ENCODE measurements at regions not wholly inside any gene's neighbourhood (a gene's known extent, or its start where the extent isn't known, plus 50 kb on each side); places are given as distances from the start of the nearest gene placed in this dataset.

- no peak for TF ChIP-seq EZH2 (IDR thresholded peaks at IDR 0.05; ENCODE audit: borderline replicate concordance, low read length)
- TF ChIP-seq, protein P1, sequence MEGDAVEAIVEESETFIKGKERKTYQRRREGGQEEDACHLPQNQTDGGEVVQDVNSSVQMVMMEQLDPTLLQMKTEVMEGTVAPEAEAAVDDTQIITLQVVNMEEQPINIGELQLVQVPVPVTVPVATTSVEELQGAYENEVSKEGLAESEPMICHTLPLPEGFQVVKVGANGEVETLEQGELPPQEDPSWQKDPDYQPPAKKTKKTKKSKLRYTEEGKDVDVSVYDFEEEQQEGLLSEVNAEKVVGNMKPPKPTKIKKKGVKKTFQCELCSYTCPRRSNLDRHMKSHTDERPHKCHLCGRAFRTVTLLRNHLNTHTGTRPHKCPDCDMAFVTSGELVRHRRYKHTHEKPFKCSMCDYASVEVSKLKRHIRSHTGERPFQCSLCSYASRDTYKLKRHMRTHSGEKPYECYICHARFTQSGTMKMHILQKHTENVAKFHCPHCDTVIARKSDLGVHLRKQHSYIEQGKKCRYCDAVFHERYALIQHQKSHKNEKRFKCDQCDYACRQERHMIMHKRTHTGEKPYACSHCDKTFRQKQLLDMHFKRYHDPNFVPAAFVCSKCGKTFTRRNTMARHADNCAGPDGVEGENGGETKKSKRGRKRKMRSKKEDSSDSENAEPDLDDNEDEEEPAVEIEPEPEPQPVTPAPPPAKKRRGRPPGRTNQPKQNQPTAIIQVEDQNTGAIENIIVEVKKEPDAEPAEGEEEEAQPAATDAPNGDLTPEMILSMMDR (IDR thresholded peaks at IDR 0.05; ENCODE audit: low read length), result no peak
- Histone ChIP-seq H4K20me1 (ENCODE audit: insufficient read depth, low read length) (no peaks in the 10 kb centered on the region), H3K9me3 (ENCODE audit: low read length) (no peaks in the 10 kb centered on the region), H3K4me1 (ENCODE audit: insufficient read depth, low read length, severe bottlenecking) (peaks cover 18% of the 10 kb centered on the region), H3K4me3 (ENCODE audit: low read depth, low read length, poor library complexity, severe bottlenecking) (no peak overlapping the region), H3K9ac (ENCODE audit: low read length) (no peak overlapping the region), H3K9me2 (ENCODE audit: low read depth, low read length) (no peaks in the 10 kb centered on the region), H3K36me3 (ENCODE audit: insufficient read depth, low read length) (no peaks in the 10 kb centered on the region), H3F3A (ENCODE audit: insufficient read depth, low read length) (no peaks in the 10 kb centered on the region), H3K4me2 (ENCODE audit: low read length) (no peak overlapping the region), H3K27ac (ENCODE audit: low read depth, low read length, poor library complexity, severe bottlenecking) (no peak overlapping the region), H3K79me2 (ENCODE audit: insufficient read depth, low read length) (no peaks in the 10 kb centered on the region), H3K27me3 (ENCODE audit: insufficient read depth, low read length) (no peaks in the 10 kb centered on the region), H2AFZ (ENCODE audit: low read length) (no peak overlapping the region)
These were observed 74.5 kb downstream of the EDN1 start for GRCh38 chr6:12364621-12365020.

- Histone ChIP-seq H3K4me1 (ENCODE audit: insufficient read depth, low read length, severe bottlenecking) (peaks cover 24% of the 10 kb centered on the region), H3K4me3 (ENCODE audit: low read depth, low read length, poor library complexity, severe bottlenecking) (no peak overlapping the region), H3K79me2 (ENCODE audit: insufficient read depth, low read length) (no peaks in the 10 kb centered on the region), H2AFZ (ENCODE audit: low read length) (no peak overlapping the region), H3K9me3 (ENCODE audit: low read length) (no peaks in the 10 kb centered on the region), H3K4me2 (ENCODE audit: low read length) (no peak overlapping the region), H3F3A (ENCODE audit: insufficient read depth, low read length) (no peaks in the 10 kb centered on the region), H3K9me2 (ENCODE audit: low read depth, low read length) (no peaks in the 10 kb centered on the region), H3K9ac (ENCODE audit: low read length) (no peak overlapping the region), H4K20me1 (ENCODE audit: insufficient read depth, low read length) (no peaks in the 10 kb centered on the region), H3K27ac (ENCODE audit: low read depth, low read length, poor library complexity, severe bottlenecking) (no peak overlapping the region), H3K27me3 (ENCODE audit: insufficient read depth, low read length) (no peaks in the 10 kb centered on the region), H3K36me3 (ENCODE audit: insufficient read depth, low read length) (no peaks in the 10 kb centered on the region)
- no peak for TF ChIP-seq EZH2 (IDR thresholded peaks at IDR 0.05; ENCODE audit: borderline replicate concordance, low read length)
- TF ChIP-seq, protein P1 (IDR thresholded peaks at IDR 0.05; ENCODE audit: low read length), result no peak
These were observed 76.6 kb downstream of the EDN1 start for GRCh38 chr6:12366731-12367130.

DNA sequence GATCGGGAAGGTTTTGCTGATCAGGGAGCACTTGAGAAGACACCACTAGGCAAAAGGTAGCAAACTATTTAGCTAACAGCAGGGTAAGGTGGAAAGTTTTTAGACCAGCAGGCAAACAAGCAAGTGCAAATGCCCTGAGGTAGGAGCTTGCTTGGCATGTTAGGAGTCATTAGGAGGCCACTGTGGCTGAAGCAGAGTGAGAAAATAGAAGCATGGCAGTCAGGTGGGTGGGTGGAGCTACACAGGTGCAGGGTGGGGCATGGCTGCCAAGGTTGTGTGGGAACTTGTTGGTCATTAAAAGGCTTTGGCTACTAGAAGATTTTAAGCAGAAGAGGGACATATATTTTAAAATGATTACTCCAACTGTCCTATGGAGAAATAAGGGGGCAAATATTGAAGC, 77.3 kb downstream of the EDN1 start:
- no peaks in the 10 kb centered on the region for H3K9me3 ChIP-seq (ENCODE audit: low read length)
- H3K27me3 ChIP-seq (ENCODE audit: insufficient read depth, low read length), result no peaks in the 10 kb centered on the region
- H3K4me3 ChIP-seq (ENCODE audit: low read depth, low read length, poor library complexity, severe bottlenecking), result no peak overlapping the region
- H3K36me3 ChIP-seq (ENCODE audit: insufficient read depth, low read length), result no peaks in the 10 kb centered on the region
- TF ChIP-seq, protein P1 (IDR thresholded peaks at IDR 0.05; ENCODE audit: low read length), result no peak
- TF ChIP-seq EZH2 (IDR thresholded peaks at IDR 0.05; ENCODE audit: borderline replicate concordance, low read length), result no peak
- no peak overlapping the region for H3K27ac ChIP-seq (ENCODE audit: low read depth, low read length, poor library complexity, severe bottlenecking)
- H4K20me1 ChIP-seq (ENCODE audit: insufficient read depth, low read length), result no peaks in the 10 kb centered on the region
- H3K9me2 ChIP-seq (ENCODE audit: low read depth, low read length), result no peaks in the 10 kb centered on the region
- no peak overlapping the region for H3K9ac ChIP-seq (ENCODE audit: low read length)
- H2AFZ ChIP-seq (ENCODE audit: low read length), result no peak overlapping the region
- no peaks in the 10 kb centered on the region for H3K79me2 ChIP-seq (ENCODE audit: insufficient read depth, low read length)
- peaks cover 23% of the 10 kb centered on the region for H3K4me1 ChIP-seq (ENCODE audit: insufficient read depth, low read length, severe bottlenecking)
- no peaks in the 10 kb centered on the region for H3F3A ChIP-seq (ENCODE audit: insufficient read depth, low read length)
- no peak overlapping the region for H3K4me2 ChIP-seq (ENCODE audit: low read length)
